ENCODE measurements at regions not wholly inside any gene's neighbourhood (a gene's known extent, or its start where the extent isn't known, plus 50 kb on each side); places are given as distances from the start of the nearest gene placed in this dataset.

- Histone ChIP-seq H3K36me3 (no peaks in the 10 kb centered on the region), H3K4me1 (no peaks in the 10 kb centered on the region), H3K27ac (no peak overlapping the region), H3K4me3 (no peak overlapping the region), H3K27me3 (no peaks in the 10 kb centered on the region), H3K9me3 (no peaks in the 10 kb centered on the region)
- TF ChIP-seq CTCF (IDR thresholded peaks at IDR 0.05): no peak
- no peak for DNase-seq (ENCODE audit: low spot score)
Observed at GRCh38 chr2:162926907-162927306, 88.3 kb upstream of the KCNH7 start.

GRCh38 chr2:162926501-162926900 is 87.9 kb upstream of the KCNH7 start:
- H3K9me3 ChIP-seq: no peaks in the 10 kb centered on the region
- DNase-seq (ENCODE audit: low spot score): no peak
- no peak overlapping the region for H3K4me3 ChIP-seq
- no peaks in the 10 kb centered on the region for H3K4me1 ChIP-seq
- H3K36me3 ChIP-seq: no peaks in the 10 kb centered on the region
- H3K27ac ChIP-seq: no peak overlapping the region
- TF ChIP-seq CTCF (IDR thresholded peaks at IDR 0.05): no peak
- no peaks in the 10 kb centered on the region for H3K27me3 ChIP-seq

- no peak overlapping the region for H3K4me3 ChIP-seq
- no peaks in the 10 kb centered on the region for H3K4me1 ChIP-seq
- no peaks in the 10 kb centered on the region for H3K27me3 ChIP-seq
- no peak overlapping the region for H3K27ac ChIP-seq
- DNase-seq (ENCODE audit: low spot score): no peak
- H3K36me3 ChIP-seq: no peaks in the 10 kb centered on the region
- no peaks in the 10 kb centered on the region for H3K9me3 ChIP-seq
- TF ChIP-seq CTCF (IDR thresholded peaks at IDR 0.05): no peak
Observed at GRCh38 chr2:162925595-162925994, 87.0 kb upstream of the KCNH7 start.

- TF ChIP-seq CTCF (IDR thresholded peaks at IDR 0.05): no peak
- no peak for DNase-seq (ENCODE audit: low spot score)
- no peaks in the 10 kb centered on the region for H3K9me3 ChIP-seq
Observed at GRCh38 chr2:162919111-162919510, 80.5 kb upstream of the KCNH7 start.

GRCh38 chr2:162917626-162918025 is 79.1 kb upstream of the KCNH7 start:
- H3K36me3 ChIP-seq: no peaks in the 10 kb centered on the region
- H3K27ac ChIP-seq: no peak overlapping the region
- no peak for DNase-seq (ENCODE audit: low spot score)
- no peak for TF ChIP-seq CTCF (IDR thresholded peaks at IDR 0.05)
- H3K4me1 ChIP-seq: no peaks in the 10 kb centered on the region
- no peaks in the 10 kb centered on the region for H3K27me3 ChIP-seq
- no peak overlapping the region for H3K4me3 ChIP-seq
- no peaks in the 10 kb centered on the region for H3K9me3 ChIP-seq

More at GRCh38 chr2:162919111-162919510, 80.5 kb upstream of the KCNH7 start:
- H3K27ac ChIP-seq: no peak overlapping the region
- no peaks in the 10 kb centered on the region for H3K27me3 ChIP-seq
- H3K4me3 ChIP-seq: no peak overlapping the region
- H3K36me3 ChIP-seq: no peaks in the 10 kb centered on the region
- no peaks in the 10 kb centered on the region for H3K4me1 ChIP-seq

- H3K27me3 ChIP-seq: no peaks in the 10 kb centered on the region
- H3K9me3 ChIP-seq: no peaks in the 10 kb centered on the region
- no peaks in the 10 kb centered on the region for H3K36me3 ChIP-seq
- no peaks in the 10 kb centered on the region for H3K4me1 ChIP-seq
- DNase-seq (ENCODE audit: low spot score): no peak
- no peak overlapping the region for H3K27ac ChIP-seq
- TF ChIP-seq CTCF (IDR thresholded peaks at IDR 0.05): no peak
- H3K4me3 ChIP-seq: no peak overlapping the region
Observed at GRCh38 chr2:162916286-162916801, 77.8 kb upstream of the KCNH7 start.

Data from right atrium auricular region (tissue), 2 donors.